ENCODE measurements at regions not wholly inside any gene's neighbourhood (a gene's known extent, or its start where the extent isn't known, plus 50 kb on each side); places are given as distances from the start of the nearest gene placed in this dataset.

DNA sequence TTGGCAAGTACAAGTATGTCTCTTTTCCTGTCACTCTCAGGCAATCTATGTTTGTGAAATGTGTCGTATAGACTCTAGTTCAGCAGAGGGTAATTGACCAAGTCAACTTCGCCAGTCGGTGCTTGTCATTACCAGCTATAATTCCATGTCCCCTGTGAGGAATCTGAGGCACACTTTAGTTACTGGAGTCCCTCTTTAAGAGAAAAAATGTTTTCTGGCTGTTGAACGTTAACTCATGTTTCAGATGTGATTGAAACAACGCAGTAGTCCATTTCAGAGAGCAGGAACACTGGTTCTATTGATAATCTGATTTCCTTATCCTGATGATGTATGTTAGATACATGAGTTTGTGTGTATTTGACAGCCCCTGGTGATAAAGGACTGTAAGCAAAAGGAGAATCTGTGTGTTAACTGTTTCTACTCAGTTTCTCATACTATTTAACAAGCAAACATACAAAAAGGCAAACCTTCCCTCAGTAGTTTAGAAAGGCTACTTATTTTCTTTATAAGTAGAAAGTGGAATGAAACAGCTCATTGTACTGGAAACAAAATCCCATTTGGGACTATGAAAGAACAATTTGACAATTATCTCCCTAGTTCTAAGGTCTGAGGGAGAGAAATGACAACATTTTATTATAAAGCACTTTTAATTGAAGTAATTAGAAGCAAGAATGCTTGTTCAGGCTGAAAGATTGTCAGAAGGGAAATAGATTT lies 161.1 kb upstream of the TRHDE start:
- TF ChIP-seq, protein P1, sequence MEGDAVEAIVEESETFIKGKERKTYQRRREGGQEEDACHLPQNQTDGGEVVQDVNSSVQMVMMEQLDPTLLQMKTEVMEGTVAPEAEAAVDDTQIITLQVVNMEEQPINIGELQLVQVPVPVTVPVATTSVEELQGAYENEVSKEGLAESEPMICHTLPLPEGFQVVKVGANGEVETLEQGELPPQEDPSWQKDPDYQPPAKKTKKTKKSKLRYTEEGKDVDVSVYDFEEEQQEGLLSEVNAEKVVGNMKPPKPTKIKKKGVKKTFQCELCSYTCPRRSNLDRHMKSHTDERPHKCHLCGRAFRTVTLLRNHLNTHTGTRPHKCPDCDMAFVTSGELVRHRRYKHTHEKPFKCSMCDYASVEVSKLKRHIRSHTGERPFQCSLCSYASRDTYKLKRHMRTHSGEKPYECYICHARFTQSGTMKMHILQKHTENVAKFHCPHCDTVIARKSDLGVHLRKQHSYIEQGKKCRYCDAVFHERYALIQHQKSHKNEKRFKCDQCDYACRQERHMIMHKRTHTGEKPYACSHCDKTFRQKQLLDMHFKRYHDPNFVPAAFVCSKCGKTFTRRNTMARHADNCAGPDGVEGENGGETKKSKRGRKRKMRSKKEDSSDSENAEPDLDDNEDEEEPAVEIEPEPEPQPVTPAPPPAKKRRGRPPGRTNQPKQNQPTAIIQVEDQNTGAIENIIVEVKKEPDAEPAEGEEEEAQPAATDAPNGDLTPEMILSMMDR (IDR thresholded peaks at IDR 0.05; ENCODE audit: unreplicated experiment) = no peak
- no peaks in the 10 kb centered on the region for H3K4me1 Mint-ChIP-seq (ENCODE audit: low read depth, unreplicated experiment)
- no peaks in the 10 kb centered on the region for H3K27me3 Mint-ChIP-seq (ENCODE audit: unreplicated experiment)
- no peak overlapping the region for H3K4me3 Mint-ChIP-seq (ENCODE audit: low read depth, unreplicated experiment)
- H3K9me3 Mint-ChIP-seq (ENCODE audit: low read depth, unreplicated experiment) = no peaks in the 10 kb centered on the region
- CTCF ChIA-PET = no interaction called here
- H3K27ac Mint-ChIP-seq (ENCODE audit: unreplicated experiment) = no peak overlapping the region
- intact Hi-C loops (cut with micrococcal nuclease; ENCODE audit: unreplicated experiment) = no loop called here
- BruUV-seq (replicated peaks) = no TSS peak
- no peak for DNase-seq
- H3K36me3 Mint-ChIP-seq (ENCODE audit: insufficient read depth, unreplicated experiment) = no peaks in the 10 kb centered on the region

DNA sequence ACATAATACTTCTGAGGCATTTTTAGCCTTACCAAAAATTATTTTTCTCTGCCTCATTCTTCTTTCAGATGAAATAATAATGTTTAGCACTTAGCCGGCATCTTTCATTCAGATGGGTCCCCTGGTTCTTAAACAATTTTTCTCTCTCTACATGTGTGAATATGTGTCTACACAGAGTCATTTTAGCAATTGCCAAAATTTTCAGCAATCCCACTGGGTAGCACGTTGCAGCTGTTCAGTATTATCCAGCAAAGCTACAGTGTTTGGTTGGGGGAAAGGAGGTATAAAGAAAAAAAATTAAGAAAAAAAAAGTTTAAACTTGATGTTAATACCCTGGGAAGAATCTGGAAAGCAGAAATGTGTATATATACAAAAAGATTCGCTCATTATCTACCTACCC lies 160.5 kb upstream of the TRHDE start:
- Mint-ChIP-seq H3K27me3 (ENCODE audit: unreplicated experiment) (no peaks in the 10 kb centered on the region), H3K36me3 (ENCODE audit: insufficient read depth, unreplicated experiment) (no peaks in the 10 kb centered on the region), H3K4me1 (ENCODE audit: low read depth, unreplicated experiment) (no peaks in the 10 kb centered on the region), H3K9me3 (ENCODE audit: low read depth, unreplicated experiment) (no peaks in the 10 kb centered on the region), H3K4me3 (ENCODE audit: low read depth, unreplicated experiment) (no peak overlapping the region), H3K27ac (ENCODE audit: unreplicated experiment) (no peak overlapping the region)
- BruUV-seq (replicated peaks) = no TSS peak
- DNase-seq = no peak
- TF ChIP-seq, protein P1 (IDR thresholded peaks at IDR 0.05; ENCODE audit: unreplicated experiment) = no peak
- intact Hi-C loops (cut with micrococcal nuclease; ENCODE audit: unreplicated experiment) = no loop called here
- CTCF ChIA-PET = no interaction called here

DNA sequence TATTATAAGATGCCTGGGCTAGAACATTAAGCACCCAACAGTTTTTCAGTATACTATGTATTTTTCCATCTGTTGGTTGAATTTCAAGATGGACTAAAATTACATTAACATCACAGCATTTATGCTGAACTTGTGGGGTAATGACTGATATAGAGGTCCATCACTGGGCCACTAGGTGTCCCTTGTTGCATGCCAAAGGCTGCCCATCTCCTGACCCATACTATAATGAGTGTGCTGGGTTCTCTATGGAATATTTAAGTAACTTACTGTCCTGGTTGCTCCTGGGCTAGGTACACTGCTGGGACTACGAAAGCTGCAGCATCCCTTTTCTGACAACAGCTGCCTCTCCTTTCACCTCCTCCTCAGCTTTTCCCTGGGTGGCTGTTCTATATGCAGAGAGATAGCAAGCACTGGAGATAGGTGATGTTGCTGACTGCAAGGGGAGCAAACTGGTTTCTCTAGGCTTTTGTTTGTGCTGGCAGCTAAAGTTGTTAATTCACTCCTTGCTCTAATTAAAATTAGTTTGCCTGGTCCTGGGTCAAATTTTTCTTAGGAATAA lies 138.6 kb upstream of the TRHDE start:
- Mint-ChIP-seq H3K4me1 (ENCODE audit: low read depth, unreplicated experiment) (peaks cover 8% of the 10 kb centered on the region), H3K4me3 (ENCODE audit: low read depth, unreplicated experiment) (no peak overlapping the region), H3K27ac (ENCODE audit: unreplicated experiment) (no peak overlapping the region), H3K36me3 (ENCODE audit: insufficient read depth, unreplicated experiment) (no peaks in the 10 kb centered on the region), H3K27me3 (ENCODE audit: unreplicated experiment) (peaks cover 12% of the 10 kb centered on the region), H3K9me3 (ENCODE audit: low read depth, unreplicated experiment) (no peaks in the 10 kb centered on the region)
- TF ChIP-seq, protein P1 (IDR thresholded peaks at IDR 0.05; ENCODE audit: unreplicated experiment) = no peak
- CTCF ChIA-PET = no interaction called here
- DNase-seq = no peak
- BruUV-seq (replicated peaks) = no TSS peak
- intact Hi-C loops (cut with micrococcal nuclease; ENCODE audit: unreplicated experiment) = loop anchor here (5.0 kb wide), 1 partner anchor 116 kb away; no protein-coding TSS in a partner anchor

DNA sequence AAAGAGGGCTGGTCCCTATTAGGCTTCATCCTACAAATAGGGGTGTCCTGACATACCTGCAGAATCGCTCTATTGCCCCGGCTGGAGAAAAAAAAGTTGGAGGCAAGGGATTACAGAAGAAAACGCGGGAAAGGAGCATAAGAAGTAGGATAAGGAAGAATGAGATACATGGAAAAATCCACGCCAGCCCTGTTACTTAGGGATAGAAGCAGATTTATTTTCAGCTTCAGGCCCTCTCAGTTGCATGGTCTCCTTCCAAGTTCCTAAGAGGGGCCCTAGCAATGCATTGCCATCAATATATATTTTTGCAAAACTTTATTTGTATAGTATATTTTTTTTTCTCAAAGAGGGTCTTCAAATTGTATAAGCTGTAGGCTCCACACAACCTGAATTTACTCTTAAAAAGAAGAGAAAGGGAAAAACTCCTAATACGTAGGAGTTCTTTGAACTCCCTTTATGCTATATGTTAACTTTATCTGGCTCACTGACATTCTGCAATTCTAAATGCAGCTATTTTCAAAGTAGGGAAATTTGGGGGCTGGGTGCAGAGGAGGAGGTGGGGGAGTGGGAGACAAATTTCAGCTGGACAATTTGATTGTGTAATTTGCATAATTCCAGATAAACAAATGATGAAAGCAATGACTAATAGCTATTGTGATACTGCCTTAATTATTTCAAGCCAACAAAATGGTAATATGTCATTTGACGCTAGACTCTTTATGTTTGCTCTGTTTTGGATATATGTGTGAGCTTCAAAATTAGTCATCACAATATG lies 137.7 kb upstream of the TRHDE start:
- Mint-ChIP-seq H3K9me3 (ENCODE audit: low read depth, unreplicated experiment) (no peaks in the 10 kb centered on the region), H3K4me1 (ENCODE audit: low read depth, unreplicated experiment) (peaks cover 8% of the 10 kb centered on the region), H3K36me3 (ENCODE audit: insufficient read depth, unreplicated experiment) (no peaks in the 10 kb centered on the region), H3K4me3 (ENCODE audit: low read depth, unreplicated experiment) (no peak overlapping the region), H3K27ac (ENCODE audit: unreplicated experiment) (no peak overlapping the region), H3K27me3 (ENCODE audit: unreplicated experiment) (peaks cover 12% of the 10 kb centered on the region)
- intact Hi-C loops (cut with micrococcal nuclease; ENCODE audit: unreplicated experiment) = loop anchor here (5.0 kb wide), 1 partner anchor 117 kb away; no protein-coding TSS in a partner anchor
- no peak for DNase-seq
- CTCF ChIA-PET = interaction anchor here (1.2 kb wide), 1 partner anchor 15 kb away, joined by 3 read pairs; no protein-coding TSS in a partner anchor
- TF ChIP-seq, protein P1 (IDR thresholded peaks at IDR 0.05; ENCODE audit: unreplicated experiment) = no peak
- BruUV-seq (replicated peaks) = no TSS peak

Data from Calu3 (cell line).